HL-60 (cell line): ENCODE measurements at regions not wholly inside any gene's neighbourhood (a gene's known extent, or its start where the extent isn't known, plus 50 kb on each side); places are given as distances from the start of the nearest gene placed in this dataset.

Source experiments
- DNase-seq, 2 experiments: peaks; one replicate each; pipeline ENCODE4 v3.0.0-alpha.2; 2010 to 2020; ENCODE audit warnings: low read depth in 1 of 2, low spot score in 1 of 2
- H3K27ac ChIP-seq: fragments of 250-450 bp; sonication (Bioruptor Pico); replicated peaks from 2 replicates; pipeline ENCODE4 v1.5.1; 2020; ENCODE audit warnings: mild to moderate bottlenecking, moderate library complexity
- H3K27me3 ChIP-seq: fragments of 250-450 bp; sonication (Bioruptor Pico); 2 replicates; pipeline ENCODE4 v1.5.1; 2021; ENCODE audit warnings: mild to moderate bottlenecking, moderate library complexity; ENCODE audit not compliant: insufficient read depth, poor library complexity, severe bottlenecking
- H3K4me3 ChIP-seq: replicated peaks from 2 replicates; pipeline ENCODE4 v1.5.1; 2011; ENCODE audit warnings: mild to moderate bottlenecking, control low read depth, low read length; ENCODE audit not compliant: insufficient read depth
- GABPA ChIP-seq: IDR thresholded peaks from 2 replicates; pipeline ENCODE4 v1.6.1; 2012; ENCODE audit warnings: low read depth
- POLR2AphosphoS5 ChIP-seq: IDR thresholded peaks from 2 replicates; pipeline ENCODE4 v1.6.1; 2012; ENCODE audit warnings: low read depth
- SPI1 ChIP-seq: IDR thresholded peaks from 2 replicates; pipeline ENCODE4 v1.6.1; 2012; ENCODE audit warnings: low read depth, mild to moderate bottlenecking, borderline replicate concordance
- TF ChIP-seq, protein P1 (sequence below): IDR thresholded peaks from 2 replicates; pipeline ENCODE4 v1.6.1; 2012; ENCODE audit warnings: low read depth; ENCODE audit not compliant: insufficient replicate concordance
- TF ChIP-seq, protein P2 (sequence below): IDR thresholded peaks from one replicate; pipeline ENCODE4 v1.5.1; 2011; ENCODE audit warnings: low read length, control low read depth, inconsistent platforms; ENCODE audit not compliant: insufficient read depth

DNA sequence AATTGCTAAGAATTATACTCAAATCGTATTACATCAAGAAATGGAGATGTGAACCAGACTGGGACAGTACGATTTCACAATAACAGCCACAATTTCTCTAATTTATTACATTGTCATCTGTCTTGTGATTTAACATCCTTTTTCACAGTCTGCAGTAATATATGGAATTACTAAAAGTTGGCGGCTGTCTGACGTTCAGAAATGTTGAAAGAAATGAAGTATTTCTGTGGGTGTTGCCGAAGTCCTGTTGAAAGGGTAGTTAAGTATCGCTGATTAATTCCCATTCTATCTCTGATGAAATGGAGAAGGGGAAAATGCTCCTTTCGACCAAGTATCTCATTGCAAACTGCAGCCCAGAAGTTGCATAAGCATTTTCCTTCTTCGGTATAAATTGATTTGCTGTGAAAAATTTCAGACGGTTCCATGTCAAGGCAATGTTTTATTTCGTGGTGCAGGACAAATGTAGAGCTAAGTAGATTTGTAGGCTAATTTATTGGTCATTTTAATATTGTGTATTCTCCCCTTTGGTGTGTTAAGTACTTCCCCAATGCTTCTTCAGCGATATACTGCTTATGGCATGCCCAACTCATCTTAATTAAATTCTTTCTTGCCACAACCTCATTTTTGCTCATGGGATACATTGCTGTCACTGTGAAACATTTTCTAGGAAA, 775.2 kb upstream of the RBFOX1 start:
- no peak overlapping the region for H3K27ac ChIP-seq
- no peak for DNase-seq
- H3K27me3 ChIP-seq = no peaks in the 10 kb centered on the region
- TF ChIP-seq, protein P1, sequence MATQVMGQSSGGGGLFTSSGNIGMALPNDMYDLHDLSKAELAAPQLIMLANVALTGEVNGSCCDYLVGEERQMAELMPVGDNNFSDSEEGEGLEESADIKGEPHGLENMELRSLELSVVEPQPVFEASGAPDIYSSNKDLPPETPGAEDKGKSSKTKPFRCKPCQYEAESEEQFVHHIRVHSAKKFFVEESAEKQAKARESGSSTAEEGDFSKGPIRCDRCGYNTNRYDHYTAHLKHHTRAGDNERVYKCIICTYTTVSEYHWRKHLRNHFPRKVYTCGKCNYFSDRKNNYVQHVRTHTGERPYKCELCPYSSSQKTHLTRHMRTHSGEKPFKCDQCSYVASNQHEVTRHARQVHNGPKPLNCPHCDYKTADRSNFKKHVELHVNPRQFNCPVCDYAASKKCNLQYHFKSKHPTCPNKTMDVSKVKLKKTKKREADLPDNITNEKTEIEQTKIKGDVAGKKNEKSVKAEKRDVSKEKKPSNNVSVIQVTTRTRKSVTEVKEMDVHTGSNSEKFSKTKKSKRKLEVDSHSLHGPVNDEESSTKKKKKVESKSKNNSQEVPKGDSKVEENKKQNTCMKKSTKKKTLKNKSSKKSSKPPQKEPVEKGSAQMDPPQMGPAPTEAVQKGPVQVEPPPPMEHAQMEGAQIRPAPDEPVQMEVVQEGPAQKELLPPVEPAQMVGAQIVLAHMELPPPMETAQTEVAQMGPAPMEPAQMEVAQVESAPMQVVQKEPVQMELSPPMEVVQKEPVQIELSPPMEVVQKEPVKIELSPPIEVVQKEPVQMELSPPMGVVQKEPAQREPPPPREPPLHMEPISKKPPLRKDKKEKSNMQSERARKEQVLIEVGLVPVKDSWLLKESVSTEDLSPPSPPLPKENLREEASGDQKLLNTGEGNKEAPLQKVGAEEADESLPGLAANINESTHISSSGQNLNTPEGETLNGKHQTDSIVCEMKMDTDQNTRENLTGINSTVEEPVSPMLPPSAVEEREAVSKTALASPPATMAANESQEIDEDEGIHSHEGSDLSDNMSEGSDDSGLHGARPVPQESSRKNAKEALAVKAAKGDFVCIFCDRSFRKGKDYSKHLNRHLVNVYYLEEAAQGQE = no peak
- TF ChIP-seq POLR2AphosphoS5 (no peak), GABPA (no peak), SPI1 (no peak)
- TF ChIP-seq, protein P2, sequence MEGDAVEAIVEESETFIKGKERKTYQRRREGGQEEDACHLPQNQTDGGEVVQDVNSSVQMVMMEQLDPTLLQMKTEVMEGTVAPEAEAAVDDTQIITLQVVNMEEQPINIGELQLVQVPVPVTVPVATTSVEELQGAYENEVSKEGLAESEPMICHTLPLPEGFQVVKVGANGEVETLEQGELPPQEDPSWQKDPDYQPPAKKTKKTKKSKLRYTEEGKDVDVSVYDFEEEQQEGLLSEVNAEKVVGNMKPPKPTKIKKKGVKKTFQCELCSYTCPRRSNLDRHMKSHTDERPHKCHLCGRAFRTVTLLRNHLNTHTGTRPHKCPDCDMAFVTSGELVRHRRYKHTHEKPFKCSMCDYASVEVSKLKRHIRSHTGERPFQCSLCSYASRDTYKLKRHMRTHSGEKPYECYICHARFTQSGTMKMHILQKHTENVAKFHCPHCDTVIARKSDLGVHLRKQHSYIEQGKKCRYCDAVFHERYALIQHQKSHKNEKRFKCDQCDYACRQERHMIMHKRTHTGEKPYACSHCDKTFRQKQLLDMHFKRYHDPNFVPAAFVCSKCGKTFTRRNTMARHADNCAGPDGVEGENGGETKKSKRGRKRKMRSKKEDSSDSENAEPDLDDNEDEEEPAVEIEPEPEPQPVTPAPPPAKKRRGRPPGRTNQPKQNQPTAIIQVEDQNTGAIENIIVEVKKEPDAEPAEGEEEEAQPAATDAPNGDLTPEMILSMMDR = no peak
- no peak overlapping the region for H3K4me3 ChIP-seq

- Histone ChIP-seq H3K27ac (no peak overlapping the region), H3K4me3 (no peak overlapping the region), H3K27me3 (no peaks in the 10 kb centered on the region)
- no peak for DNase-seq
- TF ChIP-seq SPI1 = no peak
- no peak for TF ChIP-seq POLR2AphosphoS5
- TF ChIP-seq, protein P2 = no peak
- TF ChIP-seq GABPA = no peak
- TF ChIP-seq, protein P1 = no peak
Observed at GRCh38 chr16:6549415-6549814, 783.2 kb upstream of the RBFOX1 start.

GRCh38 chr16:6548507-6548906, 784.1 kb upstream of the RBFOX1 start:
- H3K27ac ChIP-seq = no peak overlapping the region
- no peak for TF ChIP-seq POLR2AphosphoS5
- TF ChIP-seq, protein P2 = no peak
- DNase-seq = peak; percentile 3 to 12
- H3K27me3 ChIP-seq = no peaks in the 10 kb centered on the region
- H3K4me3 ChIP-seq = no peak overlapping the region

DNA sequence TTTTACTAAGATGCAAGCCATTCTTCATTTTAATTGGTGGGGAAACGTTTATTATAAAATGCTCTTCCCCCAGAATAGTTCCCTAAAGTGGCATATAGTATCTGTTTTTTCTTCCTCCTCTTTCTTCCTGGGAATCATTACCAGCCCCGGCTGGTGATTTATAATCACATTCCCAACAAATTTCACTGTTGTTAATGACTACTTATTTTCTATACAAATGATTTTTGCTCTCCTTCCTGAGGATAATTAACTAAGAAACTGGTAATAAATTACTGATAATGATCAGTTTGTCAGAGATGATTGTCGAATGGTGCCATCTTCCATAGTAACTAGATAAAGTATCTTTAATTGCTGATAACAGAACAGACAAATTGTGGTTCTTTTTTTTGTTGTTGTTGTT, 785.5 kb upstream of the RBFOX1 start:
- no peak for DNase-seq
- no peak overlapping the region for H3K4me3 ChIP-seq
- H3K27ac ChIP-seq = no peak overlapping the region
- H3K27me3 ChIP-seq = no peaks in the 10 kb centered on the region
- TF ChIP-seq, protein P1 = no peak
- TF ChIP-seq, protein P2 = no peak
- no peak for TF ChIP-seq POLR2AphosphoS5
